CD4-positive, alpha-beta T cell treated with Interferon alpha-2 for 1 hour (primary cell): ENCODE measurements at regions not wholly inside any gene's neighbourhood (a gene's known extent, or its start where the extent isn't known, plus 50 kb on each side); places are given as distances from the start of the nearest gene placed in this dataset.
"Not testable (repeated sequence)": the region's sequence is repeated elsewhere in the genome, so short reads cannot be mapped to it uniquely, and the experiment has no call there.

Experiments
- DNase-seq, 2 donors: peaks; one replicate each; pipeline ENCODE4 v3.0.0-alpha.2; 2020 to 2022

GRCh38 chr1:244325056-244325758 is 126.5 kb downstream of the ADSS2 start:
- DNase-seq, result peak; percentile 48 to 63

GRCh38 chr1:244326757-244327156 is 125.0 kb downstream of the ADSS2 start:
- no peak for DNase-seq

GRCh38 chr1:244327533-244327932 is 124.2 kb downstream of the ADSS2 start:
- no peak for DNase-seq

GRCh38 chr1:244328476-244328875 is 123.2 kb downstream of the ADSS2 start:
- no peak for DNase-seq

GRCh38 chr1:244329591-244330317 is 122.0 kb downstream of the ADSS2 start:
- no peak for DNase-seq

- no peak for DNase-seq
Observed at GRCh38 chr1:244330318-244330625, 121.4 kb downstream of the ADSS2 start.

GRCh38 chr1:244332761-244333160 is 118.9 kb downstream of the ADSS2 start:
- DNase-seq, result not testable (repeated sequence)

- DNase-seq, result not testable (repeated sequence)
Observed at GRCh38 chr1:244334315-244334714, 117.4 kb downstream of the ADSS2 start.

GRCh38 chr1:244334842-244335241 is 116.9 kb downstream of the ADSS2 start:
- DNase-seq, result not testable (repeated sequence)

- DNase-seq, result no peak
Observed at GRCh38 chr1:244335456-244335855, 116.3 kb downstream of the ADSS2 start.

- no peak for DNase-seq
Observed at GRCh38 chr1:244336232-244336899, 115.3 kb downstream of the ADSS2 start.

- DNase-seq, result no peak
Observed at GRCh38 chr1:244337839-244338238, 113.9 kb downstream of the ADSS2 start.

- DNase-seq, result no peak
Observed at GRCh38 chr1:244339073-244339692, 112.5 kb downstream of the ADSS2 start.

- no peak for DNase-seq
Observed at GRCh38 chr1:244339776-244340175, 111.9 kb downstream of the ADSS2 start.

GRCh38 chr1:244340396-244340795 is 111.3 kb downstream of the ADSS2 start:
- no peak for DNase-seq

GRCh38 chr1:244341455-244342450 is 110.0 kb downstream of the ADSS2 start:
- DNase-seq, result no peak

- no peak for DNase-seq
Observed at GRCh38 chr1:244344001-244344400, 107.7 kb downstream of the ADSS2 start.

GRCh38 chr1:244346972-244347618 is 104.6 kb downstream of the ADSS2 start:
- no peak for DNase-seq

- no peak for DNase-seq
Observed at GRCh38 chr1:244347942-244348341, 103.8 kb downstream of the ADSS2 start.

- no peak for DNase-seq
Observed at GRCh38 chr1:244349103-244349531, 102.6 kb downstream of the ADSS2 start.

GRCh38 chr1:244349581-244350001 is 102.1 kb downstream of the ADSS2 start:
- no peak for DNase-seq

GRCh38 chr1:244350027-244350426 is 101.7 kb downstream of the ADSS2 start:
- no peak for DNase-seq
